H9 (cell line): ENCODE measurements at regions not wholly inside any gene's neighbourhood (a gene's known extent, or its start where the extent isn't known, plus 50 kb on each side); places are given as distances from the start of the nearest gene placed in this dataset.
"Not testable (repeated sequence)": the region's sequence is repeated elsewhere in the genome, so short reads cannot be mapped to it uniquely, and the experiment has no call there.

Experiments used
- DNase-seq: peaks from one replicate; pipeline ENCODE4 v3.0.0-alpha.2; 2017
- H2AFZ ChIP-seq: one replicate; pipeline ENCODE4 v1.6.1; 2013; ENCODE audit warnings: mild to moderate bottlenecking, low read length, control low read depth, moderate library complexity
- H2AK5ac ChIP-seq: 2 replicates; pipeline ENCODE4 v1.6.1; 2013; ENCODE audit warnings: low read length, control low read depth, mixed read lengths; ENCODE audit not compliant: insufficient read length
- H2BK120ac ChIP-seq: one replicate; pipeline ENCODE4 v1.6.1; 2013; ENCODE audit warnings: low read depth, mild to moderate bottlenecking, low read length, control low read depth, inconsistent platforms; ENCODE audit not compliant: poor library complexity, severe bottlenecking
- H2BK12ac ChIP-seq: 2 replicates; pipeline ENCODE4 v1.6.1; 2013; ENCODE audit warnings: low read length, control low read depth, mixed read lengths, low read depth; ENCODE audit not compliant: insufficient read length
- H2BK15ac ChIP-seq: 2 replicates; pipeline ENCODE4 v1.6.1; 2013; ENCODE audit warnings: low read depth, low read length, control low read depth
- H2BK20ac ChIP-seq: one replicate; pipeline ENCODE4 v1.6.1; 2013; ENCODE audit warnings: low read depth, mild to moderate bottlenecking, low read length, control low read depth, inconsistent platforms; ENCODE audit not compliant: poor library complexity, severe bottlenecking
- H2BK5ac ChIP-seq: 2 replicates; pipeline ENCODE4 v1.6.1; 2013; ENCODE audit warnings: low read length, control low read depth, mixed read lengths; ENCODE audit not compliant: insufficient read length
- H3K14ac ChIP-seq: 2 replicates; pipeline ENCODE4 v1.6.1; 2013; ENCODE audit warnings: low read length, control low read depth; ENCODE audit not compliant: insufficient read depth
- H3K18ac ChIP-seq: 2 replicates; pipeline ENCODE4 v1.6.1; 2013; ENCODE audit warnings: low read depth, mild to moderate bottlenecking, mixed read lengths, low read length, control low read depth; ENCODE audit not compliant: insufficient read length
- H3K23ac ChIP-seq: 2 replicates; pipeline ENCODE4 v1.6.1; 2013; ENCODE audit warnings: low read length, control low read depth, mixed read lengths, low read depth; ENCODE audit not compliant: insufficient read length
- H3K23me2 ChIP-seq: 2 replicates; pipeline ENCODE4 v1.6.1; 2013; ENCODE audit warnings: low read depth, mild to moderate bottlenecking, mixed read lengths, low read length, control low read depth; ENCODE audit not compliant: insufficient read length, poor library complexity, severe bottlenecking
- H3K27ac ChIP-seq: 2 replicates; pipeline ENCODE4 v1.5.1; 2013; ENCODE audit warnings: low read length, control low read depth, mixed read lengths, low read depth; ENCODE audit not compliant: insufficient read length
- H3K27me3 ChIP-seq: 2 replicates; pipeline ENCODE4 v1.6.1; 2013; ENCODE audit warnings: low read length, control low read depth, inconsistent platforms; ENCODE audit not compliant: insufficient read depth
- H3K4ac ChIP-seq: 2 replicates; pipeline ENCODE4 v1.6.1; 2013; ENCODE audit warnings: low read depth, mild to moderate bottlenecking, control low read depth, inconsistent platforms, low read length, moderate library complexity
- H3K4me1 ChIP-seq: 2 replicates; pipeline ENCODE4 v1.6.1; 2013; ENCODE audit warnings: low read length, control low read depth, inconsistent platforms; ENCODE audit not compliant: insufficient read depth
- H3K4me2 ChIP-seq: 2 replicates; pipeline ENCODE4 v1.6.1; 2013; ENCODE audit warnings: low read length, control low read depth, mixed read lengths; ENCODE audit not compliant: insufficient read length, insufficient read depth
- H3K56ac ChIP-seq: 2 replicates; pipeline ENCODE4 v1.6.1; 2013; ENCODE audit warnings: low read depth, mild to moderate bottlenecking, mixed read lengths, low read length, control low read depth; ENCODE audit not compliant: insufficient read length
- H3K79me1 ChIP-seq: 2 replicates; pipeline ENCODE4 v1.6.1; 2013; ENCODE audit warnings: low read depth, mild to moderate bottlenecking, moderate library complexity, low read length, control low read depth, inconsistent platforms; ENCODE audit not compliant: insufficient read depth, poor library complexity, severe bottlenecking
- H3K79me2 ChIP-seq: 2 replicates; pipeline ENCODE4 v1.6.1; 2013; ENCODE audit warnings: low read length, control low read depth, inconsistent platforms; ENCODE audit not compliant: insufficient read depth
- H3K9ac ChIP-seq: 2 replicates; pipeline ENCODE4 v1.6.1; 2013; ENCODE audit warnings: low read length, control low read depth, mixed read lengths; ENCODE audit not compliant: insufficient read length; ENCODE audit errors: extremely low read depth
- H3K9me3 ChIP-seq: one replicate; pipeline ENCODE4 v1.6.1; 2013; ENCODE audit warnings: low read depth, low read length, inconsistent platforms; ENCODE audit not compliant: control insufficient read depth
- H3T11ph ChIP-seq: one replicate; pipeline ENCODE4 v1.6.1; 2013; ENCODE audit warnings: mild to moderate bottlenecking, low read length, control low read depth, inconsistent platforms
- H4K20me1 ChIP-seq: one replicate; pipeline ENCODE4 v1.6.1; 2013; ENCODE audit not compliant: control insufficient read depth, insufficient read length, insufficient read depth
- H4K5ac ChIP-seq: 2 replicates; pipeline ENCODE4 v1.6.1; 2013; ENCODE audit warnings: low read depth, mild to moderate bottlenecking, mixed read lengths, low read length, control low read depth; ENCODE audit not compliant: insufficient read length
- H4K8ac ChIP-seq: replicated peaks from 2 replicates; pipeline ENCODE4 v1.6.1; 2013; ENCODE audit warnings: low read length, control low read depth, mixed read lengths, low read depth; ENCODE audit not compliant: insufficient read length
- H4K91ac ChIP-seq: 2 replicates; pipeline ENCODE4 v1.6.1; 2013; ENCODE audit warnings: low read depth, mild to moderate bottlenecking, moderate library complexity, mixed read lengths, low read length, control low read depth; ENCODE audit not compliant: insufficient read length
- H3K27ac Mint-ChIP-seq, 3 experiments: 2 replicates in 2 of 3; 3 replicates in 1 of 3; pipeline ENCODE4 v1.8.0; 2020 to 2021; ENCODE audit warnings: mixed read lengths in 3 of 3, mild to moderate bottlenecking in 1 of 3, moderate library complexity in 1 of 3
- H3K27me3 Mint-ChIP-seq: 2 replicates; pipeline ENCODE4 v1.8.0; 2021; ENCODE audit warnings: low read depth, mild to moderate bottlenecking, moderate library complexity, mixed read lengths
- H3K36me3 Mint-ChIP-seq, 3 experiments: 2 replicates in 2 of 3; 3 replicates in 1 of 3; pipeline ENCODE4 v1.8.0; 2020 to 2021; ENCODE audit warnings: low read depth in 3 of 3, mixed read lengths in 3 of 3; ENCODE audit not compliant: insufficient read depth in 1 of 3
- H3K4me1 Mint-ChIP-seq, 2 experiments: 2 replicates each; pipeline ENCODE4 v1.8.0; 2020; ENCODE audit warnings: mixed read lengths in 2 of 2
- H3K4me3 Mint-ChIP-seq, 2 experiments: 2 replicates in 1 of 2; 3 replicates in 1 of 2; pipeline ENCODE4 v1.8.0; 2020 to 2021; ENCODE audit warnings: mild to moderate bottlenecking in 2 of 2, mixed read lengths in 2 of 2, moderate library complexity in 1 of 2
- H3K9me3 Mint-ChIP-seq, 2 experiments: 2 replicates in 1 of 2; 3 replicates in 1 of 2; pipeline ENCODE4 v1.8.0; 2020; ENCODE audit warnings: mild to moderate bottlenecking in 2 of 2, mixed read lengths in 2 of 2, moderate library complexity in 1 of 2
- CTCF ChIP-seq: fragments of 200-600 bp; sonication (generic); conservative IDR thresholded peaks from 3 replicates; pipeline ENCODE4 v1.8.0; 2021; ENCODE audit warnings: antibody characterized with exemption, mild to moderate bottlenecking
- WGBS: extraction: QIAGEN DNeasy Blood & Tissue Kit; methylation state at CpG from one replicate; pipeline ENCODE4 v1.1.7; 2013; ENCODE audit warnings: missing lambda C conversion rate, low lambda C conversion rate, mixed read lengths; ENCODE audit not compliant: insufficient read length; ENCODE audit errors: extremely low coverage; 5-methylcytosine and 5-hydroxymethylcytosine counted together

GRCh38 chr17:64779376-64780095 is 117.4 kb upstream of the SMURF2 start:
- no peak overlapping the region for H2AK5ac ChIP-seq
- H3K56ac ChIP-seq, result no peak overlapping the region
- Mint-ChIP-seq H3K9me3 (peaks cover 0 to 2% of the 10 kb centered on the region in 2 experiments; a peak in 1 of 5 replicates), H3K36me3 (no peaks in the 10 kb centered on the region; a peak in 1 of 7 replicates), H3K4me1 (peaks cover 19 to 28% of the 10 kb centered on the region in 2 experiments), H3K27me3 (peaks cover 80% of the 10 kb centered on the region), H3K4me3 (peak overlapping the region; percentile 64 to 78), H3K27ac (no peak overlapping the region)
- H3K4me1 ChIP-seq, result no peaks in the 10 kb centered on the region; the same call in 1 of the 2 replicates
- H3K23ac ChIP-seq, result no peak overlapping the region
- H2BK5ac ChIP-seq, result no peak overlapping the region
- H3K9me3 ChIP-seq, result no peaks in the 10 kb centered on the region
- H3K4ac ChIP-seq, result no peak overlapping the region
- peak overlapping the region; percentile 73 for H3K4me2 ChIP-seq
- H4K20me1 ChIP-seq, result no peaks in the 10 kb centered on the region
- no peak overlapping the region for H3K9ac ChIP-seq
- H3K18ac ChIP-seq, result no peak overlapping the region
- no peak overlapping the region for H2BK20ac ChIP-seq
- DNase-seq, result peak; percentile 69
- H3K79me2 ChIP-seq, result no peaks in the 10 kb centered on the region
- no peak overlapping the region for H3T11ph ChIP-seq
- no peak for TF ChIP-seq CTCF
- H3K23me2 ChIP-seq, result peaks cover 22% of the 10 kb centered on the region
- peaks cover 33% of the 10 kb centered on the region for H3K27me3 ChIP-seq
- no peak overlapping the region for H4K91ac ChIP-seq
- H3K79me1 ChIP-seq, result no peaks in the 10 kb centered on the region
- no peak overlapping the region for H3K27ac ChIP-seq
- H3K14ac ChIP-seq, result no peak overlapping the region
- no peak overlapping the region for H4K8ac ChIP-seq
- H4K5ac ChIP-seq, result no peak overlapping the region
- no peak overlapping the region for H2BK12ac ChIP-seq
- no peak overlapping the region for H2AFZ ChIP-seq
- WGBS, result no CpG with 5 or more reads among the region's 43 CpGs
- no peak overlapping the region for H2BK15ac ChIP-seq
- H2BK120ac ChIP-seq, result no peak overlapping the region

- not testable (repeated sequence) for H3K79me1 ChIP-seq, H3K18ac ChIP-seq, H3K36me3 Mint-ChIP-seq, H3K4me1 ChIP-seq, H4K8ac ChIP-seq, H4K20me1 ChIP-seq, H3K27ac Mint-ChIP-seq, H3K56ac ChIP-seq, H4K91ac ChIP-seq, H3K9me3 ChIP-seq, H4K5ac ChIP-seq, H3K4ac ChIP-seq, DNase-seq, H3K27ac ChIP-seq, H3K79me2 ChIP-seq, H2BK5ac ChIP-seq, H2AK5ac ChIP-seq, H2BK15ac ChIP-seq, H2BK120ac ChIP-seq, H3K14ac ChIP-seq, H3K9ac ChIP-seq, H2BK12ac ChIP-seq, H2BK20ac ChIP-seq, H3K23ac ChIP-seq, H2AFZ ChIP-seq, H3K9me3 Mint-ChIP-seq, H3T11ph ChIP-seq
- Histone ChIP-seq H3K23me2 (peaks cover 25% of the 10 kb centered on the region), H3K27me3 (peaks cover 33% of the 10 kb centered on the region), H3K4me2 (peak overlapping the region; percentile 38)
- no CpG with 5 or more reads among the region's 13 CpGs for whole genome bisulfite sequencing
- H3K4me3 Mint-ChIP-seq, result peak overlapping the region; percentile 34 to 76; a peak in 4 of 5 replicates
- peaks cover 19 to 28% of the 10 kb centered on the region in 2 experiments for H3K4me1 Mint-ChIP-seq
- peaks cover 81% of the 10 kb centered on the region for H3K27me3 Mint-ChIP-seq
Measured at GRCh38 chr17:64779098-64779375, 116.9 kb upstream of the SMURF2 start.
